HepG2 (cell line): ENCODE measurements at regions not wholly inside any gene's neighbourhood (a gene's known extent, or its start where the extent isn't known, plus 50 kb on each side); places are given as distances from the start of the nearest gene placed in this dataset.
A peak's percentile ranks its signal among the peaks of the same experiment; 100 is the strongest.

ENCODE experiments used
- CEBPG ChIP-seq: IDR thresholded peaks from 2 replicates; pipeline ENCODE4 v1.6.1; 2016
- CREM ChIP-seq, 2 experiments: sonication (generic) in 1 of 2; formaldehyde crosslinking in 1 of 2; IDR thresholded peaks; 2 replicates each; pipeline versions ENCODE4 v1.4.0 to v1.6.1; 2016 to 2020; ENCODE audit warnings: antibody characterized with exemption in 1 of 2, mild to moderate bottlenecking in 1 of 2, missing genetic modification reagents in 1 of 2
- FOXA1 ChIP-seq, 2 experiments: fragments of 450-650 bp in 1 of 2; sonication (generic) in 1 of 2; formaldehyde crosslinking in 1 of 2; IDR thresholded peaks; 2 replicates each; pipeline versions ENCODE4 v1.4.0 to v1.6.1; 2016 to 2020; ENCODE audit warnings: missing genetic modification reagents in 1 of 2
- FOXP1 ChIP-seq, 2 experiments: fragments of 450-650 bp in 1 of 2; IDR thresholded peaks; 2 replicates each; pipeline ENCODE4 v1.6.1; 2017 to 2018; ENCODE audit warnings: antibody characterized with exemption in 1 of 2
- GATAD2A ChIP-seq: IDR thresholded peaks from 2 replicates; pipeline ENCODE4 v1.6.1; 2016
- GTF3A ChIP-seq: sonication (generic); formaldehyde crosslinking; conservative IDR thresholded peaks from 2 replicates; pipeline ENCODE4 v1.4.0; 2020; ENCODE audit warnings: mild to moderate bottlenecking, missing genetic modification reagents
- HIVEP1 ChIP-seq: sonication (generic); formaldehyde crosslinking; IDR thresholded peaks from 2 replicates; pipeline ENCODE4 v1.4.0; 2020; ENCODE audit warnings: mild to moderate bottlenecking, missing genetic modification reagents
- NR2F2 ChIP-seq: IDR thresholded peaks from 2 replicates; pipeline ENCODE4 v1.6.1; 2012; ENCODE audit warnings: low read depth, inconsistent platforms, borderline replicate concordance
- NR2F6 ChIP-seq, 2 experiments: IDR thresholded peaks; 2 replicates each; pipeline ENCODE4 v1.6.1; 2016; ENCODE audit warnings: antibody characterized with exemption in 1 of 2, mild to moderate bottlenecking in 1 of 2
- RCOR2 ChIP-seq: IDR thresholded peaks from 2 replicates; pipeline ENCODE4 v1.6.1; 2016; ENCODE audit warnings: missing biosample characterization, missing genetic modification reagents
- SALL1 ChIP-seq: sonication (generic); formaldehyde crosslinking; IDR thresholded peaks from 2 replicates; pipeline ENCODE4 v1.8.0; 2022; ENCODE audit warnings: mild to moderate bottlenecking, missing genetic modification reagents
- SOX6 ChIP-seq, 2 experiments: fragments of 450-650 bp in 1 of 2; sonication (generic) in 1 of 2; formaldehyde crosslinking in 1 of 2; IDR thresholded peaks; 2 replicates each; pipeline versions ENCODE4 v1.4.0 to v1.6.1; 2017 to 2020; ENCODE audit warnings: antibody characterized with exemption in 1 of 2, mild to moderate bottlenecking in 1 of 2, missing genetic modification reagents in 1 of 2
- SPEN ChIP-seq: sonication (generic); formaldehyde crosslinking; IDR thresholded peaks from 2 replicates; pipeline ENCODE4 v1.5.1; 2020; ENCODE audit warnings: low read depth, mild to moderate bottlenecking, missing genetic modification reagents
- SRF ChIP-seq: IDR thresholded peaks from 2 replicates; pipeline ENCODE4 v1.6.1; 2011; ENCODE audit warnings: mild to moderate bottlenecking, low read depth, low read length, moderate library complexity
- TBX2 ChIP-seq: sonication (generic); formaldehyde crosslinking; IDR thresholded peaks from 2 replicates; pipeline ENCODE4 v1.5.0; 2020; ENCODE audit warnings: missing genetic modification reagents, mild to moderate bottlenecking, borderline replicate concordance
- TBX3 ChIP-seq: fragments of 450-650 bp; IDR thresholded peaks from 2 replicates; pipeline ENCODE4 v1.6.1; 2017; ENCODE audit warnings: antibody characterized with exemption, mild to moderate bottlenecking, inconsistent platforms, borderline replicate concordance
- TCF7 ChIP-seq: sonication (generic); IDR thresholded peaks from 2 replicates; pipeline ENCODE4 v1.6.1; 2016; ENCODE audit warnings: antibody characterized with exemption, low read depth
- ZFP41 ChIP-seq: sonication (generic); formaldehyde crosslinking; IDR thresholded peaks from 2 replicates; pipeline ENCODE4 v1.4.0; 2020; ENCODE audit warnings: mild to moderate bottlenecking, missing genetic modification reagents, borderline replicate concordance
- ZNF678 ChIP-seq: sonication (generic); formaldehyde crosslinking; IDR thresholded peaks from 2 replicates; pipeline ENCODE4 v1.4.0; 2020; ENCODE audit warnings: mild to moderate bottlenecking, missing genetic modification reagents
- ZNF878 ChIP-seq: sonication (generic); formaldehyde crosslinking; IDR thresholded peaks from 2 replicates; pipeline ENCODE4 v1.8.1; 2023; ENCODE audit warnings: mild to moderate bottlenecking, missing genetic modification reagents, moderate library complexity
- TF ChIP-seq, protein P1 (sequence below): sonication (generic); formaldehyde crosslinking; IDR thresholded peaks from 2 replicates; pipeline ENCODE4 v1.5.0; 2020; ENCODE audit warnings: missing genetic modification reagents
- TF ChIP-seq, protein P2 (sequence below): sonication (generic); formaldehyde crosslinking; IDR thresholded peaks from 2 replicates; pipeline ENCODE4 v1.4.0; 2020; ENCODE audit warnings: missing genetic modification reagents
- TF ChIP-seq, protein P3 (sequence below): sonication (generic); formaldehyde crosslinking; IDR thresholded peaks from 2 replicates; pipeline ENCODE4 v1.4.0; 2020; ENCODE audit warnings: mild to moderate bottlenecking, missing genetic modification reagents, borderline replicate concordance
- TF ChIP-seq, protein P4 (sequence below): sonication (generic); formaldehyde crosslinking; IDR thresholded peaks from 2 replicates; pipeline ENCODE4 v1.8.0; 2022; ENCODE audit warnings: mild to moderate bottlenecking, missing genetic modification reagents, moderate library complexity

DNA sequence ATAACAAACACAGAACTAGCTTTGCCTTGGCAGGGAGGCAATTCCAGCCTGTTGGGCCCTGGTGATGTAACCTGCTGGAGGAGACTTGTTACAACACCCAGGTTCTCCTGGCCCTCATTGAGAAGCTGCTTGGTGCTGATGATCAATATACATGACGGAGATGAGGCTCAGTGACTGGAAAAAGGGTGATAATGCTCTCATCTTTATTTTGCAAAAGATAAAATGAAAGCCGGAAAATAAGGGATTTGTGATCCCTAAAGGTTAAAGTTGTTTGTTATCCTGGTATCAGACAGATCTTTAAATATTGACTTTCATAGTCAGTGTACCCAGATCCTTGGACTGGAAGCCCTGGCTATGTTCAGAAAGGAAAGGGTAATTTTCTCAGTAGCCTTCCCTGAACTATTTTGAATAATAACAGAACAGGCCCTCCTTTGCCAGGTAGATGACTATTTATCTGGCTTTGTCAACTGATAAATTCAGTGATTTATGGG, 118.9 kb upstream of the MEIS2 start (continued):
- TF ChIP-seq, protein P1, sequence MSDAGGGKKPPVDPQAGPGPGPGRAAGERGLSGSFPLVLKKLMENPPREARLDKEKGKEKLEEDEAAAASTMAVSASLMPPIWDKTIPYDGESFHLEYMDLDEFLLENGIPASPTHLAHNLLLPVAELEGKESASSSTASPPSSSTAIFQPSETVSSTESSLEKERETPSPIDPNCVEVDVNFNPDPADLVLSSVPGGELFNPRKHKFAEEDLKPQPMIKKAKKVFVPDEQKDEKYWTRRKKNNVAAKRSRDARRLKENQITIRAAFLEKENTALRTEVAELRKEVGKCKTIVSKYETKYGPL = 0 out of 2 replicates have a peak, but pooled peaks have one; percentile 20
- peak; percentile 78 for TF ChIP-seq TCF7
- TF ChIP-seq GATAD2A (CRISPR knock-in tag) = peak; percentile 39; the same call in 1 of the 2 replicates
- TF ChIP-seq FOXA1 (IDR thresholded peaks at IDR 0.05) = 0 out of 2 replicates have a peak, but pooled peaks have one; percentile 26
- TF ChIP-seq FOXA1 (CRISPR knock-in tag; IDR thresholded peaks at IDR 0.05) = peak; percentile 49; the same call in 1 of the 2 replicates
- TF ChIP-seq FOXP1 (IDR thresholded peaks at IDR 0.05) = no peak
- peak; percentile 69 for TF ChIP-seq FOXP1 (CRISPR knock-in tag; IDR thresholded peaks at IDR 0.05)
- TF ChIP-seq ZFP41 (CRISPR knock-in tag) = no peak
- 0 out of 2 replicates have a peak, but pooled peaks have one; percentile 36 for TF ChIP-seq RCOR2 (CRISPR knock-in tag)
- TF ChIP-seq GTF3A (CRISPR knock-in tag) = no peak
- TF ChIP-seq NR2F6 (IDR thresholded peaks at IDR 0.05) = peak; percentile 83
- TF ChIP-seq NR2F6 (CRISPR knock-in tag; IDR thresholded peaks at IDR 0.05) = no peak; the same call in 1 of the 2 replicates
- peak; percentile 66 for TF ChIP-seq CEBPG (CRISPR knock-in tag)
- TF ChIP-seq, protein P2, sequence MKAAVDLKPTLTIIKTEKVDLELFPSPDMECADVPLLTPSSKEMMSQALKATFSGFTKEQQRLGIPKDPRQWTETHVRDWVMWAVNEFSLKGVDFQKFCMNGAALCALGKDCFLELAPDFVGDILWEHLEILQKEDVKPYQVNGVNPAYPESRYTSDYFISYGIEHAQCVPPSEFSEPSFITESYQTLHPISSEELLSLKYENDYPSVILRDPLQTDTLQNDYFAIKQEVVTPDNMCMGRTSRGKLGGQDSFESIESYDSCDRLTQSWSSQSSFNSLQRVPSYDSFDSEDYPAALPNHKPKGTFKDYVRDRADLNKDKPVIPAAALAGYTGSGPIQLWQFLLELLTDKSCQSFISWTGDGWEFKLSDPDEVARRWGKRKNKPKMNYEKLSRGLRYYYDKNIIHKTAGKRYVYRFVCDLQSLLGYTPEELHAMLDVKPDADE = no peak
- 0 out of 2 replicates have a peak, but pooled peaks have one; percentile 44 for TF ChIP-seq TBX3
- TF ChIP-seq, protein P3, sequence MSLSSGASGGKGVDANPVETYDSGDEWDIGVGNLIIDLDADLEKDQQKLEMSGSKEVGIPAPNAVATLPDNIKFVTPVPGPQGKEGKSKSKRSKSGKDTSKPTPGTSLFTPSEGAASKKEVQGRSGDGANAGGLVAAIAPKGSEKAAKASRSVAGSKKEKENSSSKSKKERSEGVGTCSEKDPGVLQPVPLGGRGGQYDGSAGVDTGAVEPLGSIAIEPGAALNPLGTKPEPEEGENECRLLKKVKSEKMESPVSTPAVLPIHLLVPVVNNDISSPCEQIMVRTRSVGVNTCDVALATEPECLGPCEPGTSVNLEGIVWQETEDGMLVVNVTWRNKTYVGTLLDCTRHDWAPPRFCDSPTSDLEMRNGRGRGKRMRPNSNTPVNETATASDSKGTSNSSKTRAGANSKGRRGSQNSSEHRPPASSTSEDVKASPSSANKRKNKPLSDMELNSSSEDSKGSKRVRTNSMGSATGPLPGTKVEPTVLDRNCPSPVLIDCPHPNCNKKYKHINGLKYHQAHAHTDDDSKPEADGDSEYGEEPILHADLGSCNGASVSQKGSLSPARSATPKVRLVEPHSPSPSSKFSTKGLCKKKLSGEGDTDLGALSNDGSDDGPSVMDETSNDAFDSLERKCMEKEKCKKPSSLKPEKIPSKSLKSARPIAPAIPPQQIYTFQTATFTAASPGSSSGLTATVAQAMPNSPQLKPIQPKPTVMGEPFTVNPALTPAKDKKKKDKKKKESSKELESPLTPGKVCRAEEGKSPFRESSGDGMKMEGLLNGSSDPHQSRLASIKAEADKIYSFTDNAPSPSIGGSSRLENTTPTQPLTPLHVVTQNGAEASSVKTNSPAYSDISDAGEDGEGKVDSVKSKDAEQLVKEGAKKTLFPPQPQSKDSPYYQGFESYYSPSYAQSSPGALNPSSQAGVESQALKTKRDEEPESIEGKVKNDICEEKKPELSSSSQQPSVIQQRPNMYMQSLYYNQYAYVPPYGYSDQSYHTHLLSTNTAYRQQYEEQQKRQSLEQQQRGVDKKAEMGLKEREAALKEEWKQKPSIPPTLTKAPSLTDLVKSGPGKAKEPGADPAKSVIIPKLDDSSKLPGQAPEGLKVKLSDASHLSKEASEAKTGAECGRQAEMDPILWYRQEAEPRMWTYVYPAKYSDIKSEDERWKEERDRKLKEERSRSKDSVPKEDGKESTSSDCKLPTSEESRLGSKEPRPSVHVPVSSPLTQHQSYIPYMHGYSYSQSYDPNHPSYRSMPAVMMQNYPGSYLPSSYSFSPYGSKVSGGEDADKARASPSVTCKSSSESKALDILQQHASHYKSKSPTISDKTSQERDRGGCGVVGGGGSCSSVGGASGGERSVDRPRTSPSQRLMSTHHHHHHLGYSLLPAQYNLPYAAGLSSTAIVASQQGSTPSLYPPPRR = peak; percentile 92
- TF ChIP-seq SOX6 (IDR thresholded peaks at IDR 0.05) = no peak
- peak; percentile 83 for TF ChIP-seq SOX6 (CRISPR knock-in tag; IDR thresholded peaks at IDR 0.05)
- TF ChIP-seq ZNF878 = no peak
- TF ChIP-seq SRF = no peak
- TF ChIP-seq, protein P4, sequence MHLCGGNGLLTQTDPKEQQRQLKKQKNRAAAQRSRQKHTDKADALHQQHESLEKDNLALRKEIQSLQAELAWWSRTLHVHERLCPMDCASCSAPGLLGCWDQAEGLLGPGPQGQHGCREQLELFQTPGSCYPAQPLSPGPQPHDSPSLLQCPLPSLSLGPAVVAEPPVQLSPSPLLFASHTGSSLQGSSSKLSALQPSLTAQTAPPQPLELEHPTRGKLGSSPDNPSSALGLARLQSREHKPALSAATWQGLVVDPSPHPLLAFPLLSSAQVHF = no peak
- TF ChIP-seq NR2F2 = peak; percentile 70; the same call in 1 of the 2 replicates
- TF ChIP-seq TBX2 = peak; percentile 73
- no peak for TF ChIP-seq ZNF678 (CRISPR knock-in tag)
- TF ChIP-seq SPEN (CRISPR knock-in tag) = no peak
- peak; percentile 33; the same call in 1 of the 2 replicates for TF ChIP-seq CREM (IDR thresholded peaks at IDR 0.05)
- TF ChIP-seq CREM (CRISPR knock-in tag; IDR thresholded peaks at IDR 0.05) = no peak
- TF ChIP-seq SALL1 (CRISPR knock-in tag) = peak; percentile 40; the same call in 1 of the 2 replicates
- no peak for TF ChIP-seq HIVEP1 (CRISPR knock-in tag)
